DND-41 (cell line): ENCODE measurements at regions not wholly inside any gene's neighbourhood (a gene's known extent, or its start where the extent isn't known, plus 50 kb on each side); places are given as distances from the start of the nearest gene placed in this dataset.

Experiments
- EZH2 ChIP-seq: IDR thresholded peaks from 3 replicates; pipeline ENCODE4 v1.6.1; 2012; ENCODE audit warnings: borderline replicate concordance, low read depth, mild to moderate bottlenecking, moderate library complexity, low read length, inconsistent platforms; ENCODE audit not compliant: severe bottlenecking
- TF ChIP-seq, protein P1 (sequence below): IDR thresholded peaks from 2 replicates; pipeline ENCODE4 v1.5.1; 2012; ENCODE audit warnings: borderline replicate concordance, low read length, moderate library complexity, mild to moderate bottlenecking; ENCODE audit not compliant: poor library complexity, severe bottlenecking; ENCODE audit errors: extremely low read depth

DNA sequence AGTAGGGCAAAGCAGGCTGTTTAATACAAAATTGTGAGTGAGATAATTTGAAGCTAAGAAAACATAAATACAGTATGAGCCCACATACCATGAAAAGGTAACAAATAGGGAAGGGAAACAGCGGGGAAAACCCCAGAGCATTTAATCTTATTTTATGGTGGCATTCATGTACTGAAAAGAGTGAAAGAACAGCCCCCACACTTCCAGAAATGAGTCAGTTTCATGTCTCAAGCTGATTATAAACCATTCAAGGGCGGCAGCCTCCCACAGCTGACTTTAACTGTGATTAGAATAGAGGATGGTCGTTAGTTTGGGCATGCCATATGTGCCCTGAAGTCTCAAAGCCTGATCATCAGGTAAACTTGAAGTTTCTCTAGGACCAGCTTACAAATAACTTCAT is 64.5 kb downstream of the FOXG1 start:
- TF ChIP-seq, protein P1, sequence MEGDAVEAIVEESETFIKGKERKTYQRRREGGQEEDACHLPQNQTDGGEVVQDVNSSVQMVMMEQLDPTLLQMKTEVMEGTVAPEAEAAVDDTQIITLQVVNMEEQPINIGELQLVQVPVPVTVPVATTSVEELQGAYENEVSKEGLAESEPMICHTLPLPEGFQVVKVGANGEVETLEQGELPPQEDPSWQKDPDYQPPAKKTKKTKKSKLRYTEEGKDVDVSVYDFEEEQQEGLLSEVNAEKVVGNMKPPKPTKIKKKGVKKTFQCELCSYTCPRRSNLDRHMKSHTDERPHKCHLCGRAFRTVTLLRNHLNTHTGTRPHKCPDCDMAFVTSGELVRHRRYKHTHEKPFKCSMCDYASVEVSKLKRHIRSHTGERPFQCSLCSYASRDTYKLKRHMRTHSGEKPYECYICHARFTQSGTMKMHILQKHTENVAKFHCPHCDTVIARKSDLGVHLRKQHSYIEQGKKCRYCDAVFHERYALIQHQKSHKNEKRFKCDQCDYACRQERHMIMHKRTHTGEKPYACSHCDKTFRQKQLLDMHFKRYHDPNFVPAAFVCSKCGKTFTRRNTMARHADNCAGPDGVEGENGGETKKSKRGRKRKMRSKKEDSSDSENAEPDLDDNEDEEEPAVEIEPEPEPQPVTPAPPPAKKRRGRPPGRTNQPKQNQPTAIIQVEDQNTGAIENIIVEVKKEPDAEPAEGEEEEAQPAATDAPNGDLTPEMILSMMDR, result no peak
- TF ChIP-seq EZH2, result no peak
